B cell (primary cell): ENCODE measurements at regions not wholly inside any gene's neighbourhood (a gene's known extent, or its start where the extent isn't known, plus 50 kb on each side); places are given as distances from the start of the nearest gene placed in this dataset.

Source experiments
- CTCF ChIP-seq: fragments of 200-600 bp; IDR thresholded peaks from one replicate; pipeline ENCODE4 v1.8.0; 2022; ENCODE audit warnings: antibody characterized with exemption, mild to moderate bottlenecking
- EZH2 ChIP-seq: IDR thresholded peaks from 2 replicates; pipeline ENCODE4 v1.6.1; 2012; ENCODE audit warnings: borderline replicate concordance, low read depth, mild to moderate bottlenecking, moderate library complexity, low read length; ENCODE audit not compliant: insufficient read depth, poor library complexity, severe bottlenecking

- no peak for TF ChIP-seq CTCF
- TF ChIP-seq EZH2 = no peak
These were observed 409.2 kb upstream of the HS6ST1 start for GRCh38 chr2:128727914-128728313.
